Uterus (tissue), 3 donors: ENCODE measurements at regions not wholly inside any gene's neighbourhood (a gene's known extent, or its start where the extent isn't known, plus 50 kb on each side); places are given as distances from the start of the nearest gene placed in this dataset.

Experiments
- DNase-seq, 2 donors: peaks; one replicate each; pipeline ENCODE4 v3.0.0-alpha.2; 2019 to 2020
- H3K27ac ChIP-seq, 2 donors: fragments of 200-600 bp; sonication (generic); 1 replicate in 1 of 2; 2 replicates in 1 of 2; pipeline ENCODE4 v1.5.1; 2016 to 2018
- H3K27me3 ChIP-seq, 2 donors: fragments of 200-600 bp; sonication (generic); one replicate each; pipeline ENCODE4 v1.5.1; 2018 to 2019; ENCODE audit warnings: control low read depth in 1 of 2
- H3K36me3 ChIP-seq, 2 donors: fragments of 200-600 bp; sonication (generic); one replicate each; pipeline ENCODE4 v1.5.1; 2019; ENCODE audit warnings: control low read depth in 1 of 2
- H3K4me1 ChIP-seq, 2 donors: fragments of 200-600 bp; sonication (generic); one replicate each; pipeline ENCODE4 v1.5.1; 2018 to 2019; ENCODE audit warnings: control low read depth in 1 of 2
- H3K4me3 ChIP-seq, 2 donors: fragments of 200-600 bp; sonication (generic); 1 replicate in 1 of 2; 2 replicates in 1 of 2; pipeline ENCODE4 v1.5.1; 2018 to 2019; ENCODE audit warnings: mild to moderate bottlenecking in 1 of 2
- H3K9me3 ChIP-seq, 2 donors: fragments of 200-600 bp; sonication (generic); one replicate each; pipeline ENCODE4 v1.5.1; 2019; ENCODE audit warnings: control low read depth in 1 of 2
- CTCF ChIP-seq, 4 experiments: fragments of 200-600 bp in 2 of 4; fragments of 450-650 bp in 2 of 4; sonication (generic) in 2 of 4; IDR thresholded peaks; one replicate each; pipeline ENCODE4 v1.5.1; 2016 to 2019; ENCODE audit warnings: antibody characterized with exemption in 4 of 4, mild to moderate bottlenecking in 2 of 4, moderate library complexity in 1 of 4
- POLR2A ChIP-seq, 2 donors: fragments of 450-650 bp; IDR thresholded peaks; one replicate each; pipeline ENCODE4 v1.6.1; 2016; ENCODE audit warnings: antibody characterized with exemption in 2 of 2, mild to moderate bottlenecking in 1 of 2, moderate library complexity in 1 of 2
- intact Hi-C: fragments of 100-400 bp; cut with DNase I; formaldehyde crosslinking; loops from one replicate; pipeline ENCODE4 v1.15.1; 2023; ENCODE audit warnings: low total_unique reads
- donor health status: DM: yes; HTN: yes; CAD: no.

- TF ChIP-seq POLR2A (IDR thresholded peaks at IDR 0.05), result no peak
- TF ChIP-seq CTCF (IDR thresholded peaks at IDR 0.05), result no peak
- no peaks in the 10 kb centered on the region for H3K27me3 ChIP-seq
- intact Hi-C loops, result no loop called here
- H3K36me3 ChIP-seq, result no peaks in the 10 kb centered on the region
- no peak overlapping the region for H3K27ac ChIP-seq
- no peak overlapping the region for H3K4me3 ChIP-seq
- no peaks in the 10 kb centered on the region for H3K4me1 ChIP-seq
- H3K9me3 ChIP-seq, result no peaks in the 10 kb centered on the region
- no peak for DNase-seq
These were observed 396.0 kb downstream of the FAT4 start for GRCh38 chr4:125710766-125711165.

GRCh38 chr4:125714049-125714448 lies 399.3 kb downstream of the FAT4 start:
- intact Hi-C loops, result no loop called here
- Histone ChIP-seq H3K36me3 (no peaks in the 10 kb centered on the region), H3K4me1 (no peaks in the 10 kb centered on the region), H3K27ac (no peak overlapping the region), H3K27me3 (no peaks in the 10 kb centered on the region), H3K4me3 (no peak overlapping the region), H3K9me3 (no peaks in the 10 kb centered on the region)
- TF ChIP-seq POLR2A (IDR thresholded peaks at IDR 0.05) (no peak), CTCF (IDR thresholded peaks at IDR 0.05) (no peak)
- DNase-seq, result no peak

- Histone ChIP-seq H3K4me3 (no peak overlapping the region), H3K36me3 (no peaks in the 10 kb centered on the region), H3K27me3 (no peaks in the 10 kb centered on the region), H3K4me1 (no peaks in the 10 kb centered on the region), H3K27ac (no peak overlapping the region), H3K9me3 (no peaks in the 10 kb centered on the region)
- intact Hi-C loops, result no loop called here
- no peak for DNase-seq
- no peak for TF ChIP-seq CTCF (IDR thresholded peaks at IDR 0.05)
- TF ChIP-seq POLR2A (IDR thresholded peaks at IDR 0.05), result no peak
These were observed 400.1 kb downstream of the FAT4 start for GRCh38 chr4:125714845-125715244.

- Histone ChIP-seq H3K9me3 (no peaks in the 10 kb centered on the region), H3K4me1 (no peaks in the 10 kb centered on the region), H3K4me3 (no peak overlapping the region), H3K27ac (no peak overlapping the region), H3K27me3 (no peaks in the 10 kb centered on the region), H3K36me3 (no peaks in the 10 kb centered on the region)
- no peak for TF ChIP-seq POLR2A (IDR thresholded peaks at IDR 0.05)
- TF ChIP-seq CTCF (IDR thresholded peaks at IDR 0.05), result no peak
- no peak for DNase-seq
- intact Hi-C loops, result no loop called here
These were observed 405.2 kb downstream of the FAT4 start for GRCh38 chr4:125719987-125720386.

GRCh38 chr4:125722009-125722408 lies 407.3 kb downstream of the FAT4 start:
- Histone ChIP-seq H3K27ac (no peak overlapping the region), H3K4me1 (no peaks in the 10 kb centered on the region), H3K36me3 (no peaks in the 10 kb centered on the region), H3K4me3 (no peak overlapping the region), H3K9me3 (no peaks in the 10 kb centered on the region), H3K27me3 (no peaks in the 10 kb centered on the region)
- intact Hi-C loops, result no loop called here
- no peak for DNase-seq
- TF ChIP-seq POLR2A (IDR thresholded peaks at IDR 0.05) (no peak), CTCF (IDR thresholded peaks at IDR 0.05) (no peak)
